NCI-H1105 treated with DMSO at 0.1 percent for 48 hours (cell line): ENCODE measurements at regions not wholly inside any gene's neighbourhood (a gene's known extent, or its start where the extent isn't known, plus 50 kb on each side); places are given as distances from the start of the nearest gene placed in this dataset.

Experiments used
- DNase-seq: peaks from one replicate; lab custom pipeline; 2025; lab: John Stamatoyannopoulos, UW

DNA sequence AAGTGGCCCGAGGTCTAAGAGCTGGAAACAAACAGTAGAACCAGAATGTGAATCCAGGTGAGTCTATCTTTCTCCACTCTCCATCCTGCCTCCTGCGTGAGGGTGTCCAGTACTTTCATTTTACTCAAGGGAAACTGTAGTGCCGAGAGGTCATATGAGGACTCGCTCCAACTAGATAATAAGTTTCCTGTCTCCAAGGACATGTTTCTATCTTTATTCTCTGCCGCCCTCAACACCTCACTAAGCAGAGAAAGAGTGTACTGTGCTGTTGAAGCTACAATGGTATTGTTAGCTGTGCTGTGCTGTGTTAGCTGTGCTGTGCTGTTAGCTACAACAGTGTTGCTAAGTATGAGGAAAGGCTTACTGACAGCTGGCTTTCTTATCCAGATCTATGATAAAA, 137.9 kb upstream of the COL8A1 start:
- no peak for DNase-seq

- peak; percentile 25 for DNase-seq
Observed at GRCh38 chr3:99499235-99500158, 138.9 kb upstream of the COL8A1 start.

DNA sequence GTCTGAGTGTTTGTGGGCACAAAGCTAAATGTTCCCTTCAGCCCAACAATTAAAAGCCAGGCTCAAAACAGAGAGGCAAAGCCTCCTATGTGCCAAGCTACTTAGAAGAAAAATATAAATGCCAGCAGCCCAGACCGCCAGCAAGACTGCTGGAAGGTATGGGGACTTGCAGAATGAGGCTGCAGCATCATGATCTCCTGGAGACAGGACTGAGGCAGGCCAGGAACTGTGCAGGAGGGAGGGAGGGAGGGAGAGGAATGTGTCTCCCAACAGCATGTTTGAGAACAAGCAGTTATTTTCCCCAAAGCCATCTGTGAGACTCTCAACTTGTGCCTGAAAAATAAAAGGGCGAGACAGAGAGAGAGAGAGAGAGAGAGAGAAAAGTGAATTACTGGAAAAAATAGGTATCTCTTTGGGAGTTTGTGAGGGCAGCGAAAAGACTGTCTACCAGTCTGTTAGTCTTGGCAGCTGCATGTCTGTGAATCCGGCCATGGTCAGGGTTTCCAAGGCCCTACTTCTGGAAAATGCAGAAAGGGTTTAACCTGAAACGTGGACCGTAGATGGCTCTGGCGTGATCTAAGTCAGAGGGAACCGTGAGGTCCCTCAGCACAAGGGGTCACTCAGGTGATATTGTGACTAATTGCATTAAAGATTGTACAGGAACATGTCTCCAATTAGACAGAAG, 139.7 kb upstream of the COL8A1 start:
- DNase-seq, result no peak

DNA sequence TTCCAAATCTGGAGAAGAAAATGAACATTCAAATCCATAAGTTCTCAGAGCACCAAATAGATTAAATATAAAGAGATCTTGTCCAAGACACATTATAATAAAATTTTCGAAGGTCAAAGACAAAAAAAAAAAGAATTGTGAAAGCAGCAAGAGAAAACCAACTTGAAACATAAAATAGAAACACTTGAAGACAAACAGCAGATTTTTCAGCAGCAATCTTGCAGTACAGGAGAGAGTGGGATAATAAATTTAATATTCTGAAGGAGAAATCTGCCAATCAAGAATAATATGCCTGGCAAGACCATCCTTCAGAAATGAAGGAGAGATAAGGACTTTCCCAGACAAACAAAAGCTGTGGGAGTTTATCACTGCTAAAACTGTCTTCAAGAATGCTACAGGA, 150.5 kb upstream of the COL8A1 start:
- no peak for DNase-seq

DNA sequence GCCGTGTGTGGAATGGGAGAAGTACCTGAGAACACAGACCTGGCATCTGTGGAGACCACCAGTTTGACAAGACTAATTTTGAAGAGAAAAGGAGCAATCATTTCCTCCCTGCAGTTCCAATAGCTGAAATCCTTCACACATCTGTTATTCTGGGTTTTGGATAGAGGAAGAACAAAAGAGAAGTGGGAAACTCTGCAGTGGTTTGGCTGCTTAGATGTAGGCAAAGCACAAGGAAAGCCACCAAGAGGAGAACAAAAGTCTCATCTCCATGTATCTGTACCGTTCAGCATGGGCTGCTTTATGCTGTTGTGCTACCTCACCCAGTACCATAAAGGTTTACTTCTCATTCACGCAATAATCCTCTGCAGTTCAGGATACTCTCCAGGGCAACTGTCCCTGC, 153.1 kb upstream of the COL8A1 start:
- DNase-seq, result no peak

DNA sequence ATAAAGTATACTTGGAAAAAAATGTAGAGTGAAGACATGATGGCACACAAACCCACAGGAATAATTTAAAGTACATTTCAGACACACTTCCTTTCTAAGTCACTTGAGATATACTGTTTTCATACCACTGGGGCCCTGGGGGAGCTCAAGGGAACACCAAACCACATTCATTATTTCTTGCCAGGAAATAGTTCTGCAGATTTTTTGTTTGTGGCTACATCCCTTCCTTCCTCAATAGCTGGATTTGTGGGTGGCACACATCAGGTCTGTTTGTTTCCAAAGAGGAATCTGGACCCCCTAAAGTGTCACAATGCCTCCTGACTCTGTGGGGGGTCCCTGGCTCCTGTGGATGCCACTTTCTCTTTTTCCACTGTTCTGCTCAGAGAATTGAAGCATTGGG, 153.5 kb upstream of the COL8A1 start:
- DNase-seq, result no peak

- no peak for DNase-seq
Observed at GRCh38 chr3:99483841-99484240, 154.6 kb upstream of the COL8A1 start.

GRCh38 chr3:99482191-99482590, 156.2 kb upstream of the COL8A1 start:
- no peak for DNase-seq

- DNase-seq, result no peak
Observed at GRCh38 chr3:99481561-99481960, 156.8 kb upstream of the COL8A1 start.

- DNase-seq, result no peak
Observed at GRCh38 chr3:99479768-99480167, 158.6 kb upstream of the COL8A1 start.

DNA sequence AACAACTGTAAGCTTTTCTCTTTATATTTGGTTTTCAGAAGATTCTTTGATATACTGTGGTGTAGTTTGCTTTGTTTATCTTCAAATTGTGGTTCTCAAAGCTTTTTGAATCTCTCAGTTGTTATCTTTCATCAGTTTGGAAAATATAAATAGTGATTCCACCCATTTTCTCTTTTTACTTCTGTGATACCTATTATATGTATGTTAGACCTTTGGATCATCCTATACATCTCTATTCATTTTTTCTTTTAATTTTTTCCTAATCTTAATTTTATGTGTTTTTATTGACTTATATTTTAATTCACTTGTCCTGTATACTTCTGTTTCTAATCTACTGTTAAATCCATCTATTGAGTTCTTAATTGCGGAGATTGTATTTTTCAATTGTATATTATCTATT, 160.7 kb upstream of the COL8A1 start:
- no peak for DNase-seq

GRCh38 chr3:99475229-99475628, 163.2 kb upstream of the COL8A1 start:
- DNase-seq, result no peak

DNA sequence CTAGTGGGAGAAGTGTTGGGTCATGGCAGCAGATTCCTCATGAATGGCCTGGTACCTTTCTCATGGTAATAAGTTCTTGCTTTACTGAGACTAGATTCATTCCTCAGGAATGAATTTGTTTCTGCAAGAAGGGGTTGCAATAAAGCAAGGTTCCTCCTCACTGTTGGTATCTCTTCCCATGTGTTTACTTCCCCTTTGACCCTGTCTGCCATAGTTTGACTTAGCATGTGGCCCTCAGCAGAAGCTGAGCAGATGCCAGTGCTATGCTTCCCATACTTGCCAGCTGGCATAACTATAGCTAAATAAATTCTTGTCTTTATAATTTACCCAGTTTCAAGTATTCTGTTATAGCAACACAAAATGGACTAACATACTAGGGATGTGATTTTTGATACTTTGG, 163.6 kb upstream of the COL8A1 start:
- DNase-seq, result no peak

GRCh38 chr3:99473321-99473751, 165.1 kb upstream of the COL8A1 start:
- DNase-seq, result no peak

DNA sequence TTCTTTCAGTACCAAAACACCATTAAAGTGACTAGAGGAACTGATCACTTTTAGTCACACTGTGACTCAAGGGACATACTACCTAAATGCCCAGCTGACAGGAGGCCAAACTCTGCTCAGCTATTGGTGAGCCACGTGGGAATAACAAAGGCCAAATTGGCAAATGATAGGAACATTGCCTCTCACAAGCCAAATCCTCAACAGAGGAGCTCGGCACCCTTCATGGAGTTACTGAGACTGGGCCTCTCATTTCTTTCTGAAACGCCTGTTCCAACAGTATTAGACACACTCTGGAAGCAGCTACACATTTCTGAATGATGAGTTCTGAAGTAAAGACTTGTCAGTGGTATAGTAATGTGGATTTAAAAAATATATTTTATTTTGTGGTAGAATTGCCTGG, 166.0 kb upstream of the COL8A1 start:
- DNase-seq, result no peak

DNA sequence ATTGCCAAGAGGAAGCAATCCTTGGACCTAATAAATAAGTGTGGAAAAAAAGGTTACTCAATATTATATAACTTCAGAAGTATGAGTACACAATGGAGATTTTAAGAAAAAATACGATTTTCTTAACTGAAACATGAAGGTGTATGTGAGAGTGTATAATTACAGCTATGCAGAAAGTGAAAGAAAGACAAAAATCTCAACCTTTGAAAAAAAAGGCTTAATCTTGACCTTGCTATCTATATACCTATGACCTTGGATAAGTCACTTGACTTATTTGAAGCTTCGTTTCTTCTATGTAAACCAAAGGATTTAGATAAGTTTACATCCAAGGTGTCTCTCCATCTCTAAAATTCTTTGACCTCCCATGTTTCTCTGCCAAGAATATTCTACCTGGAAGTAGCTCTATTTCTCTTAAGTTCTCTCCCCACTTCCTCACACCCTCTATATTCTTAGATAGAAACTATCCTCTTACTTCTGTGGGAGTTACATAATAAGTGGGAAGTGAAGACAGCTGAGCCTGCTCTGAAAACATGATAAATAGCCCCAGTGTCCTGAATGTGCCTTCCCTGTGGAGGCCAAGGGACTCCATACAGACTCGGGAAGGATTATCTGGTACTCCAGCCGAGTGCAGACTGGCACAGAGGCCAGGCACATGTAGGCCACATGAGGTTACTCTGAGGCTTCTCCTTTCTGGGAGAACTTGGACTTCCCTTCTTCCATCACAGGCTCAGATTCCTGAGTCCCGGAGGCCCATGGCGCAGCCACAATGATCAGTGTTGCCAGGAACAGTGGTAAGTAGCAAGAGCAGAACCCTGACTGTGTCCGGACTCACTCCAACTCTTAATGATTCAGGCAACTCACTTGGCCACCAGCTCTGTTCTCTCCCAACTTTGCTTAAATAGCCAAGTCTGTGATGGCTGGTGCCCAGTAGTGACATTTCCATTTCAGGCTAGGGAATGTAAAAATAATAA, 166.8 kb upstream of the COL8A1 start:
- no peak for DNase-seq

GRCh38 chr3:99470841-99471240, 167.6 kb upstream of the COL8A1 start:
- DNase-seq, result no peak

GRCh38 chr3:99468918-99469317, 169.5 kb upstream of the COL8A1 start:
- no peak for DNase-seq

DNA sequence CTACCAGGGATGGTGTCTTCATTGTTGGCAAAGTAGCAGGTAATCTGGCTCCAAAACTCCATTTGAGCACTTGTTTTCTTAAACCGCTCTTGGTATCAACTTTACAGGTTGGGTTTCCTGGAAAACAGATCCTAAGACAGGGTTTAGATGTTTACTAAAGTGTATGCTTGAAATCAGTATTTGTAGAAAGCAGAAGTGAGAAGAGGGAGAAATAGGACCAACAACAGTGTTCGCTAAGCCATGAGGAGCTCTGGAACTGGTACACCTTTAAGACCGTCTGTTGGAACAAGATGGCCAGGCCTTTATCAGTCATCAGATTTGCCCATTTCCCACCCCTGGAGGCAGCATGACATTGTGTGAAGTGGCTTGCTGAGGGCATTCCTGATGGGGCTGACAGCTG, 171.0 kb upstream of the COL8A1 start:
- DNase-seq, result no peak

DNA sequence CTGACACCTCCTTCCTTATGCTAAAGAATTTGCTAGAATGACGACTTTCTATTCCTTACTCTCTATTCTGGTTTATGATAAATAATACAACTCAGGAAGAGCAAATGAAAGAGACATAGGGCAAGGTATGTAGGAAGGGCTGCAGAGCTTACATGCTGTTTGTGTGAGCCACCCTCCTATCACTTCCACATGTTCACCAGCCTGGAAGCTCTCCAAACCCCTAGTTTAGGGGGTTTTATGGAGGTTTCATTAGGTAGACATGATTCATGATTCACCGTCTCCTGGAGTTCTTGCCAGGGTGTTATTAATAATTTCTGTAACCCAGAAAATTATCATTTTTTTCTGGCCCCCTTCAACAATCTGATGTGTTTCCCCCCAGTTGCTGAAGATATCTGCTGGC, 172.1 kb upstream of the COL8A1 start:
- no peak for DNase-seq

- DNase-seq, result no peak
Observed at GRCh38 chr3:99458013-99458412, 180.4 kb upstream of the COL8A1 start.

DNA sequence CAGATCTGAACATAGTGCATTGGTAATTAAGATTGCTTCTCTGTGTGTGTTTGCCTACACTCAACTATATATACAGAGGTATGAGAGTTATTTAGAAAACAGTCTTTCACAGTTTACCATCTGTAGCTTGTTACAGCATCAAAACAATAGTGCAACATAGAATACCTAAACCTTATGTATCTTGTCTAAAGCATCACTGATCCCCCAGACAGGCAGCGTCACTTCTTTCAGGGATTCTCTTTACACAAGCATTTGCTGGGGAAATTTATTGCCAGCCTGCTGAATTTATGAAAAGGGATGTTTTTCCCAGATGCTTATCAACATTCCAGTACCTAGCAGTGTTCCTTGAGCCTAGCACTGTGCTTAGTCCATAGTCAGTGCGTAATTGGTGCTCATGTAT, 195.8 kb upstream of the COL8A1 start:
- no peak for DNase-seq
